HPDE6-E6E7 (cell line): ENCODE measurements at regions not wholly inside any gene's neighbourhood (a gene's known extent, or its start where the extent isn't known, plus 50 kb on each side); places are given as distances from the start of the nearest gene placed in this dataset.

Source experiments
- DNase-seq: peaks from one replicate; pipeline ENCODE4 v3.0.0; 2011; ENCODE audit warnings: missing footprints; ENCODE audit errors: extremely low spot score

DNA sequence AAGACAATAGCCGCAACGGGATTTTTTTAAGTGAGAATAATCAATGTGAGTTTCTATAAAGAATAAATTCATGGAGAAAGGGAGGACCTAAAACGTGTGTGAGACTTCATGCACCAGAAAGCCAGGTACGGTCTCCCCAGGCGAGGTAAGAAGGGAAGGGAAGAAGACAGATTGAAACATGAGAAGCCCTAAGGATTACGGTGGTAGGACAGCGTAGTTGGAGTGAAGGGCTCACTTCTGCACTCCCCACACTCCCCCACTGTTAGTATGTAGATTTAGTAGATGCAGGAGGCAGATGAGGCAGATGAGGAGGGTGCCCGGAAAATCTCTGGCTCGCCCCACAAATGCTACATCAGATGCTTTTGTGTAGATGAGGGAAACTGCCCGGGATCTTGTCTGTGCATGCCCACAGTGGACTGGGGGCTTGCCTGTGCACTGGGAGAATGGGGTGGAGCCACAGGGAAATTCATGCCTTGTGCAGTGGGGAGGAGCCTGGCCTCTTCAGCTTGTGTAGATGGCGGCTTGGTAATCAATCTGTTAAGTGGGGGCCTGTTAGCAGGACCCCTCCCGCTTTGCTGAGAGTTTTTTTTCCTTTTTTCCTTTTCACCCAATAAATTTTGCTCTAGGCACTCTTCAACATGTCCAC is 1544.5 kb upstream of the TENM3 start:
- no peak for DNase-seq

DNA sequence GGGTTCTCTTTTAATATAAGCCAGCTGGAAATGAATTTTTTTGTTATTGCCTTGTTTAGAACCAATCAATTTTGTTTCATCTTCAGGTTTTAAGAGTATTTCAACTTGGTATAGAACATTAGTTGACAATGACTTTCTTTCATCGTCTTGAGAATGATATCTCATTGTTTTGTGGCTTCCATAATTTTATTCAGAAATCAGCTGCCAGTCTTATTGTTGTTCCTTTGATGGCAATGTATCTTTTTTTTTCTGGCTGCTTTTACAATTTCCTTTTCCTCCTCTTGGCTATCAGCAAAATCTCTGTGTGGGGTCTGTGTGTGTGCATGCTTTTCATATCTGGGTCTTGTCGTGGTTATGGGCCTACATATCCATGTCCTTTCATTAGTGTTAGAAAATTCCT is 1536.4 kb upstream of the TENM3 start:
- no peak for DNase-seq

DNA sequence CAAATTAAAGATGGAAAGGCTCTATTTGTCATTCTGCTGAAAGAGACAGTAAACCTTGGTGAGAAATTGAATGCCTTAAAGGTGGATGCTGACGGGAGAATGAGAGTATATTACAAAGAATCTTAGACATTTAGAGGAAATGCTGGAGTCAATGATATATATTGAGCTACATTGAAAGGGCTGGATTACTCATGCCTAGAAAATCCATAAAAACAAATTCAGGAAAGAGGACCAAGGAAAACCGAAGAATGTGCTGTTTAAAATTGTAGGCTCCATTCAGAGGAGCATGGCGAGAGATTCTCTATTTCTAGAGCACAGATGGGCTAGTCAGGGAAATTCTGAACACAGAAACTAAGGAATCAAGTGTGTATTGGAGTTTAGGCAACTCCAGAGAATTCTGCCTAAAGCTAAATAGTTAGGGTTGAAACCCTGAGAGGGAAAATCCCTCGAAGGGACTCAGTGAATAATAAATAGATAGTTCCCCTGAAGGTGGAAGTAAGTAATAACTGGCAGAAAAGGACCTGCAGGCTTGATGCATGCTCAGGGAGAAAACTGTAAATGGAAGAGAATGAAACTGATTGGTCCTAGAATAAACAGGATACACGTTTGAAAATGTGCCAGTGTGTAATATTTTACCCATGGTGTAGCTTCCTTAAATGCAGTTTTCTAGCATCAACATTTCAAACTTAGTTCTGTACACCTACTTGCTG is 1532.4 kb upstream of the TENM3 start:
- no peak for DNase-seq

DNA sequence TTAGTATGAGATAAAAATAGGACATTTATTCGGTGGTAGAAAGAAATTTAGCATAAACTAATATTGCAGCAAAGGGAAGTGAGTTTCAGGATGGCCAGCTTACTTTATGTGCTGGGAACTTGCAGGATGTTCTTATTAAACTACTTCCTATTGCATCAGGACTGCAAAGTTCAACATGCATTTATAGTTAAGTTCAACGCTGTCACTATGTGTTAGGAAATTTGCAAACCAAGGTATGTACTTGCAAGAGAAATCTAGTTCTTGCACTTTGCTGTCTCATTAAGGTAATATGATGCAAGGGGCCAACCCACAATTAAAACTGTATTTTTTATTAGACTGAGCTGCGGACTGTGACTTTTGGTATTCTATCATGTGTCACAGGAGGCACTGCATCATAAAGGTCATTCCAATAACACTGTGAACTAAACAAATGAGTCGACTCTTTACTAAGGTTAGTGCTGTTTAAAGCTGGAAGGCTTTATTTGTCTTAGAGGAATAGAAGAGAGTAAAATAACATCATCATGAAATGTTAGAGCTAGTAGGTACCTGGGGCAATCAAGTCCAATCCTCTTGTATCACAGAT is 1525.7 kb upstream of the TENM3 start:
- DNase-seq = no peak

DNA sequence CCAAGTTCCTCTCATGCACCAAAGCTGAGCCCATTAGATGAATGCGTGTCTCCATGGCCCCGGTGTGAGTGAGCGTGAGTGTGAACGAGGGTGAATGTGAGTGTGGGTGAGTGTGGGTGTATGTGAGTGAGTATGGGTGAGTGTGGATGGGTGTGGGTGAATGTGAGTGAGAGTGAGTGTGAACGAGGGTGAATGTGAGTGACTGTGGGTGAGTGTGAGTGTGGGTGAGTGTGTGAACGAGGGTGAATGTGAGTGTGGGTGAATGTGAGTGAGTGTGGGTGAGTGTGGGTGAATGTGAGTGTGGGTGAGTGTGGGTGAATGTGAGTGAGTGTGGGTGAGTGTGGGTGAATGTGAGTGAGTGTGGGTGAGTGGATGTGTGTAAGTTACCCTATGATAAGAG is 1521.8 kb upstream of the TENM3 start:
- DNase-seq = no peak

DNA sequence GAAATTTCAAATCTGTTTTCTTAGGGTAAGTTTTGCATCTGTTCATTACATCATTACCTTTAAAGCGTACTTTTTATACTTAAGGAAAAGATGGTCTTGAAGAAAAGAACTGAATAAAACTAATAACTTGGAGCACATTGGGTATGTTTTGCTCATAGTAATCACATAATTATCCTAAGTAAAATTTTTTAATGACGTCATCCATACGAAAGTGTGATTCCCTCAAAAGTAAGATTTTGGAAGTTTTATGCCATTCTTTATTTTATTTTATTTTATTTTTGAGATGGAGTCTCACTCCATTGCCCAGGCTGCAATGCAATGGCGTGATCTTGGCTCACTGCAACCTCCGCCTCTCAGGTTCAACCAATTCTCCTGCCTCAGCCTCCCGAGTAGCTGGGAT is 1516.6 kb upstream of the TENM3 start:
- no peak for DNase-seq

DNA sequence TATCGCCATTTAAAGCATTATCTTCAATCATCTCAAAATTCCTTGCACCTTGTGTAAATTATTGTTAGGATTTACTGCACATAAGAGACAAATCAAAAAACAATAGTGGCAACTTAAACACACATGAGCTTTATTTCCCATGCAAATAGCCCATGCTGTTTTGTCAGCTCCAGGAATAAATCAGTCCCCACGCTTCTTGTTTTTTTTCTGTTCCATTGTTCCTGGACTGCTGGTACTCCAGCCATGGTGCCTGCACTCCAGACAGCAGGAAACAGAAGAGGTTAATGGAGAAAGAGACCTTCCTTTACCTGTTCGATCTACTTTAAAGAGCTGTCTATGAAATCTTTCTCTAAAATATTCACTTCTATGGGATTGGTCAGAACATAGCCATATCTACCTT is 1515.7 kb upstream of the TENM3 start:
- no peak for DNase-seq

DNA sequence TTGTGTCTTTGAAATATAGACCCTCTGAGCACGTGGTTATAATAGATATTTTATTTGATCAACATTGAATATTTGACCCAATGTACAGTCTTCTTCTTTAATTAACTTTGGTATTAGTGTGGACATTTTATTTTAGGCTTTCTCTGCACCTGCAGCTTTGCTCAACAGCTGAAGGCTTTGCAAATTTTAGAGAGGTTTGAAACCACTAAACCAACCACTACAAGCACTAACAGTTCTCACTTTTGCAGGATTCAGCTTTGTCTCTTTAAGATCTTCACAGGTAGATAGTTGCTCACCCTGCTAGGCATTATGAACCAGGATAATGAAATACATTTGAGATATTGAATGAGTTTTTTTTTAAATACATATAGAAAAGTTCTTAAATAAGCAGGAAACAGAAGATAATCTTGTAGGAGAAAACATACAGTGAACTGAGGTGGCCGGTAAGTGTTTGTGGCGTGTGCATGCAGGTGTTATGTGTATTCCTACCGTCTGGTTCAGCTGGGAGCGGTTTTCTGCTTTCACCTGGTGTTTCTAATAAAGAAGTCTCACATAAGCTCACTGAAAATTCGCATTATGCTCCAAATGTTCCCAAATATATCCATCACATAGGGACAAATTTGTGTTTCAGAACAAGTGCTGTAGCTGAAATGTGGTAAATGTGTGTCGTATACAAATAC is 1508.3 kb upstream of the TENM3 start:
- no peak for DNase-seq

DNA sequence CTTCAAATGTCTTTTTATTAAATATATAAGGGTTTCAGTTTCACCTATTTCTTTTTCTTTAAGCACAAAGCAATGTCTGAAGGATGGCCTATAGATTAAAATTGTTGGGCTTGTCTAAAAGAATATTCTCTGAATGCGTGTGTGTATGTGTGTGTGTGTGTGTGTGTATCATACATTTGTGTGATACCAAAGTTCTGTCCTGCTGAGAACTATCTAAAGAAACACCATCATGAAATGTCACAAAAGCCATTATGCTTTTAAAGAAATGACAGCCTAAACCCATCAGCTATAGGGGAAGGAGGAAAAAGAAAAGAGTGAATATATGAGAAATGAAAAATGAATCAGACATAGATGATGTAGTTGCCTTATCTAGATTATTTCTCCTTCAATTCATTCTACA is 1501.5 kb upstream of the TENM3 start:
- no peak for DNase-seq

DNA sequence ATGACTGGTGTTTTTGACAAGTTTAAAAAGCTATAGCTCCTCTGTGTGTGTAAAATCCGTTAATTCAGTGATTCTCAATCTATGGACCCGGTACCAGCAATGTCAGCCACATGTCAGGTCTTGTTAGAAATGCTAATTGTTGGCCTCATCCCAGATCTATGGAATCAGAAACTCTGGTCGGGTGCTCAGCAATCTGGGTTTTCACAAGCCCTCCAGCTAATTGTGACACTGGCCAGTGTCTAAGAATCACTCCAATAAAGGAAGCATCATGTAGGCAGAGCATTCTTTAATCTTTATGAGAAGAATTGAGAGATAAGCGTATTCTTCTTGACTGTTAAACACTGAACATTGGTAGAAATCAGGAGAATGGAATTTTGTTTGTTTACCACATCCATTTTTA is 1498.2 kb upstream of the TENM3 start:
- no peak for DNase-seq

DNA sequence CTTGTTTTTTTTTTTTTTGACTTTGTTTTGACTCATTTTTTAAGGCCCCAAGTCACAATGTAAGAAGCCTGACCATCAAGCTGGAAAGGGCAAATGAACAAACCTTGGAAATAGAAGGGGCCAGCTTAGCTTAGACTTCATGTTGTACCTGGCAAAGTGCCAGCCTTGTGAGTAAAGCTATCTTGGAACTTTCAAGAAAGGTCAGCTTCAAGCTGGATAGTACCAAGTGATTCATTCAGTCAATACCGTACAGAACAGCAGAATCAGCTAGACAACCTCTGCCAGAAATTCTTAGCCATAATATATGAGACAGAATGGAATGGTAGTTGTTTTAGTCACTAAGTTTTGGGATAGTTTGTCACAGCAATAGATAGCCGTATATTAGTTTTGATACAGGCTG is 1492.2 kb upstream of the TENM3 start:
- peak; percentile 35 for DNase-seq

DNA sequence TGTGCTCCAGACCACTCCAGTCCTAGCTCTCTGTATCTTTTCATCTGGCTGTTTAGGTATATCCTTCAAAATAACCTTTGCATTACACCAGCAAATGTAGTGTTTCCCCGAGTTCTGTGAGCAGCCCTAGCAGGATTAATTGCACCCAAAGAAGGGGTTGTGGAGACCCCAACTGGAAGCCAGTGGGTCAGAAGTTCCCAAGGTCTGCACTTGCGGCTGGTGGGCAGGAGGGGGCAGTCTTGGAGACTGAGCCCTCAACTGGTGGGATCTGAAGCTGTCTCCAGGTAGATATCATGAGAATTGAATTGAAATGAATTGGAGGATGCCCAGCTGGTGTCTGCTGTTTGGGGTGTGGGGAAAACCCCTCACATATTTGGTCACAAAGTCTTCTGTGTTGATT is 1485.3 kb upstream of the TENM3 start:
- no peak for DNase-seq

DNA sequence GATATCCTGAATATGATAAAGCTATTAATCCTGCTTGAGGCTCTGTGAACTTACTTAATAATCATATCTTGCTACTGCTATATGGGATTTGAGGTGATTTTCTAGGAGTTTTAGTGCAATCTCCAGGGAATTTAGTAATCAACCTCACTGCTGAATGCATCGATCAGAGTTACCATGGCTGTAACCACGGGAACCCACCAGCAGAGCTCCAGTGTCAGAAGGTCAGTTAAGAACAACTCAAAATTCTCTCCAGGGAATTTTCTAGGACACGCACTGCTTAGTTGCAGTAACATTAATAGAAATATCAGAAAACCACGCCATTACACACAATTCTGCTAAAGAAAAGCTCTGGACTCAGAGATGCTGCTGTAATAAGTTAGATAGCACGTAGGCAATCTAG is 1477.2 kb upstream of the TENM3 start:
- no peak for DNase-seq

DNA sequence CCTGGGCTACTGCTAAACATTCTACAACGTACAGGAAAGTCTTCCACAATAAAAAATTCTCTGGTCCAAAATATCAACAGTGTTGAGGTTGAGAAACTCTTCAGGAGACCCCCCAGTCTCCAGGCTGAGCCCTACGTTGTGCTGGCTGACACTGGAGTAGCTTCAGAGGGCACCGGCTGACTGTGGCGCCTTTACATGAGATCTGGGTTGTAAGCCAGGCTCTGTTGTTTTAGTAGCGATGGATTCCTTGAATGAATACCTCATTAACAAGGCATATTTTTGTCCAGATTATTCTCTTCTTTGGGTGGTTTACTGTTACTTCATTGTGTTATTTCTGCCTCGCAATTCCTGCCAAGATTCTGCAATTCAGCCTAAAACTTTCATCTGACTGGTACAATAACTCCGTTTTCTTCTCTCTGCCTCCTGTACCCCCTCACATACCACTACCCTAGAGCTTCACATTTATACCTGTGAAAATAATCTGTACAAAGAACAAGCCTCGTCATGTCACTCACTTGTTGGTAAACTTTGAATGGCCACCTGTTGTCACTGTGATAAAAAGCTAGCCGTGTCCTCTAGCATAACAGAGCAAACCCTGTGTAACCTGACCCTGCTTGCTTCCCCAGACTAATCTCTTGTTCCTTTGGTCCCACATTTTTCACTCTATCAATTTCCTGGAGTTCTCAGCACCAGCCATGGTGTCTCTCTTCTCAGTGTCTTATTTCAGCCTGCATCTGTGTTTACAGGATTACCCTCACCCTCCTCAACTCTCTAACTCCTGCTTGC is 1476.1 kb upstream of the TENM3 start:
- DNase-seq = no peak

DNA sequence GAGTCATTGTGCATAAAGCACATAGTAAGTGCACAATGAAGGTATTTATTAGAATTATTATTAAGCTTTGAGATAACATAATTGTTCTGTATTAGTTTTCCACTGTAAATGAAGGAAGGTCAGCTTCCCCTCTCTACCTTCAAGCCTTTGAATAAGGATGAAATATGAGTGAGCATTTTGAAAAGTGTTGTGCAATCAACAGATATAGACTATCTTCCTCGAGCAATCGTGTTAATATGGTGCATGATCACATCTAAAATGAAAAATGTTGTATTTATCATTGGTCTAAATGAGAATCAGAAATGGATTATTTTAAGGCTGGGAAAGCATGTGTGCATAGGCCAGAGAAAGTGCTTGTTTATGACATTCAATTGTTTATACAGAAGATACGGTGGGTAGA is 1474.6 kb upstream of the TENM3 start:
- no peak for DNase-seq

DNA sequence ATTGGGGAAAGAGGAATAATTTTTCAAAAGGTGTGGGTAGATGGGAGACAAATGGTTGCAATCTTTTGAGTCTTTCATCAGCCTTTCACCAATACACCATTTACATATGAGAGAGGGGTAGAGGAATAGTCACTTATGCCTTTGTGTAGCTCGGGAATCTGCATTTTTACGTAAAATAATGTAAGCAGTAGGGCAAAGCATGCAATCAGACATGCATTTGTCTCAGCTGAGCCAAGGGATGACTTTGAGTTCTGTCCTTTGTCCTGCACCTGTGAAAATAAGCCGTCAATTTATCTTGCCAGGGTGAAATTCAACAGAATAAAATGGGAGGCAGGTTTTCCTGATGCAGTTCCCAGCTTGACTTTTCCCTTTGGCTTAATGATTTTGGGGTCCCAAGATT is 1473.4 kb upstream of the TENM3 start:
- DNase-seq = no peak

DNA sequence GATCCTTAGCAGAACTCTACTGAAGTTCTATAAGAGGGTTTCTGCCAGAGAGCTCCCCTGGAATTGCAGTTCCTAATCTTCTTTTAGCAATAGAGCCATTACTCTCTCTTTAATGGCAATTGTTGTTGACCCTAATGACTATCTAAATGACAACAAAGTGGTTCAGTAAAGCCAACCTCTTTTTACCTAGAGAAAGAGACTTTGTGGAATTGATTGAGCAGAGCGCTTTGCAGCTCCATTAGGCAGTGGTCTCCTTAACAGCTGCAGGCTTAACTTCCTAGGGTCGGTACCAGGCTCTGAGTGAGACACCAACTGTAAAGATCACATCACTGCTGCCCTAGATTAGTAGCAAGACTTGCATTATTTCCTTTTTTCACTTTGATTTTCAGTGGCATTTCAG is 1472.9 kb upstream of the TENM3 start:
- DNase-seq = no peak

DNA sequence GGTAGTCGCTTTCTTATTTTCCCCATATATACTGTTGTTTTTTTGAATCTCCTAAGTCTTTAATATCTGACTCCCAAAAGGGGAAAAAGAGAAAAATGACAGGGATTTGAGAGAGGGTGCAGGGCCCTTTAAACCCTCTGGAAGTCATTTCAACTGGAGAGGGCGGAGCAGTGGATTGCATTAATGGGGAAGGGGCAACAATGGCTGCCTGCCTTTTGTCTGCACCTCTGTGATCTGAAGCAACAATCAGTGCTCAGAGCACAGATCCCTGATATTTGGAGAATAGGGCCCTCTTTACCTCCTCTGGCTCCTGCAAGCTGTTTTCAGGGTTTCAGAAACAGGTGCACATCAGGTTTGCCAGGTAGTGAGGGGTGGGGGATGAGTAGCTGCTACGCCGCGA is 1458.3 kb upstream of the TENM3 start:
- no peak for DNase-seq

DNA sequence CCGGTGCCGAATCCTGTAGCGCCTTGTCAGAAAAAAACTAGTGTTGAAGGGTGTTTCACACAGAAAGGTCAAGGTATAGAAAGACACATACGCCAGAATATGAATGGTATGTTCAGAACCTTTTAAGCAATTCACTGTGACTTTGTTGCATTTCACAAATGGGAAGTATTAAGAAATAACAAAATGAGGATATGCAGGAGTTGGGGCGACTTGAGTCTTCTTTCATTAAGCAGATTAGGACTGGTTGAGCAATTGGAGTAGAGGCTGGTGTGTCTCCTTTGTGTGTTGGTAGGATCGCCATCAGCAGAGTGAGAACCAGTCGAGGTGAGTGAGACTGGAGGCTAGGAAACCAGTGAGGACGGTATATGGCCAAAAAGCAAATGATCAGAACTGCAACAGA is 1454.5 kb upstream of the TENM3 start:
- DNase-seq = no peak

DNA sequence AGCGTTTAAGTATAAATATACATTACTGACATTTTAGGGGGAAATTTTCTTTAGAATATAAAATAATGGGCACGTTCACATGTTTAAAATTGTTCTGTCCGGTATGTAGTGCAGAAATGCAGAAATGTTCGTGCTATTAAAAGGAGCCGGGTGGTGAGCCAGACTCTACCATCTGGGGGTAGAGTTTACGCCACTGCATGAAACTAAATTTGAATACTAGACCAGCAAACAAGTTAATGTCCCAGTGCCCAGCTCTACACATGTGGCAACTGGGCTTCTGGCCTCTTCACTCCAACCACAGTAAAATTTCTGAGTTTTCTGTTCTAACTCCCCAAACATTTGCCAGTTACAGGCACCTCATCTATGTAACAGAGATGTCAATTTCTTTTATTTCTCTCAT is 1453.3 kb upstream of the TENM3 start:
- no peak for DNase-seq

DNA sequence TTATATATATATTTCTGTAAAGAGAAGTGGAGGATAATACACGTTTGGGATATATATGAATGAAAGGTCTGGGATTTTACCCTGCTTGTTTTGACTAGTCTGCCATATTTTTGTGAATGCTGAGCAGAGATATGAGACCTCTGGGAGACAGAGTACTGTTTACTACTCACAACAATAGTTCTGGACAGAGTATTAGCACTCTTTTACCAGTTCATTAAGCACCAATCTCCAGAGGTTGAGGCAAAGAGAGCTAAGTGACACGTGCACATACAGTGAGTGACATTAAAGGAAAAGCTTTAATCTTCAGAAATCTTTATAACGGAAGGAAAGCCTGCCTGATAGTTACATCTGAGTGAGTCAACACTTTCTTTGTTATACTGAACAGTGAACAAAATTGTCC is 1452.7 kb upstream of the TENM3 start:
- DNase-seq = no peak

DNA sequence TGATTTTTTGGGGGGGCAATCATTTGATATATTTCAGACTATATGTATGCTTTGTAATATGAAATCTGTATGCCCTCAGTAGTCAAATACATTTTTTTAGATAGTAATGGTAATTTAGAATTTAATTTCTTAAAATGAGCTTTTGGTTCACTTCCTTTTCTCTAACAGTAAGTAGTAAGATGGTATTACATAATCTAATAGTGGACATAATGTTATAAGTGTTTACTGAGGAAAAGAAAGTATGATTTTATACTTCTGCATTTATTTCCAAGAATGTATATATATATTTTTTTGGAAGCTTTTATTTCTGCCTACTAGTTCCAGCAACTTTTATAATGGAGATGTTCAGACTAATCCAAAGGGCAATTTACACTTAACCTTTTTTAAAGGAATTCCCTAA is 1450.7 kb upstream of the TENM3 start:
- DNase-seq = no peak
